Activated CD4-positive, alpha-beta T cell treated with anti-CD3 and anti-CD28 coated beads, Interleukin-2, amount 10 ng/mL, durations not matched to agents 7 days and 5 days (primary cell): ENCODE measurements at regions not wholly inside any gene's neighbourhood (a gene's known extent, or its start where the extent isn't known, plus 50 kb on each side); places are given as distances from the start of the nearest gene placed in this dataset.

Source experiments
- CTCF ChIA-PET: fragments of 350-600 bp; sonication (Branson Sonifier 250); formaldehyde crosslinking; loops from one replicate; lab custom pipeline; 2021; ENCODE audit warnings: antibody characterized with exemption; lab: Charles Lee
- POLR2A ChIA-PET: fragments of 350-600 bp; sonication (Branson Sonifier 250); formaldehyde crosslinking; loops from one replicate; lab custom pipeline; 2021; ENCODE audit warnings: antibody characterized with exemption; lab: Charles Lee
- DNase-seq: peaks from one replicate; pipeline ENCODE4 v3.0.0-alpha.2; 2020
- H3K27ac Mint-ChIP-seq: one replicate; pipeline ENCODE4 v1.8.0; 2021; ENCODE audit warnings: mild to moderate bottlenecking, moderate library complexity, mixed read lengths
- H3K27me3 Mint-ChIP-seq: one replicate; pipeline ENCODE4 v1.8.0; 2021; ENCODE audit warnings: mixed read lengths
- H3K36me3 Mint-ChIP-seq: one replicate; pipeline ENCODE4 v1.8.0; 2021; ENCODE audit warnings: low read depth, mixed read lengths
- H3K4me1 Mint-ChIP-seq: one replicate; pipeline ENCODE4 v1.8.0; 2021; ENCODE audit warnings: mixed read lengths
- H3K4me3 Mint-ChIP-seq: one replicate; pipeline ENCODE4 v1.8.0; 2021; ENCODE audit warnings: mild to moderate bottlenecking, moderate library complexity, mixed read lengths
- H3K9me3 Mint-ChIP-seq: one replicate; pipeline ENCODE4 v1.8.0; 2021; ENCODE audit warnings: mixed read lengths

DNA sequence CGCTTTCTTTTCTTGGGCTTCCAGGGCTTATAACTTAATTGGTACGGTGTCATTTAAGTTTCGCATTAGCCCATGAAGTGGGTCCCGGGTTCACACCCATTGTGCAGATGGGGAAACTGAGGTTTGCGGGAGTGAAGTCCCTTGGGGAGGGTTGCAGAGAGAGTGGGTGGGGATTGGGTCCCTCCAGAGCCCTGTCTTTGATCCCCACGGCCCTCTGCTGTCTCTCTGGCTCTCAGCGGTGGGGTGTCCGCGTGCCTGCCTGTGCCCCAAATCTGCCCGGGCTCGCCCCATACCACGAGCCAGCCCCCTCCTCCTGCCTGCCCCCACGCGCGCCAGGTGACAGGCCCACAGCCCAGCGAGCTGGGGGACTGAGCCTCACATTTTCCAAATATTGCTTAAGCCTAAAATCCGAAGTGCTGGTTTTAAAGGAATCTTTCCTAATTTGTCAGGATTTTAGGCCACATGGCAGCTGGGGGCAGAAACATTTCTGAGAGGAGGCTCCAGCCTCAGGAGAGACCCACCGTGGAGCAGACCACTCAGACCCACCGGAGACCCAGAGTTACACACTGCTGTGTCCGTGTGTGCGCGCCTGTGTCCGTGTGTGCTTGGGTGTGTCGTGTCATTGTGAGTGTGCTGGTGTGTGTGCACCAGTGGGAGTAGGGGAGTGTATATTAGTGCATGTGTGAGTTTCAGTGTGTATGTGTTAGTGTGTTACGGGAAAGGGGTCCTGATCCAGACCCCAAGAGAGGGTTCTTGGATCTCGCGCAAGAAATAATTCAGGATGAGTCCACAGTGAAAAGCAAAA, 159.5 kb upstream of the IER5L start:
- H3K4me3 Mint-ChIP-seq: no peak overlapping the region
- ChIA-PET CTCF (no interaction called here), POLR2A (no interaction called here)

DNA sequence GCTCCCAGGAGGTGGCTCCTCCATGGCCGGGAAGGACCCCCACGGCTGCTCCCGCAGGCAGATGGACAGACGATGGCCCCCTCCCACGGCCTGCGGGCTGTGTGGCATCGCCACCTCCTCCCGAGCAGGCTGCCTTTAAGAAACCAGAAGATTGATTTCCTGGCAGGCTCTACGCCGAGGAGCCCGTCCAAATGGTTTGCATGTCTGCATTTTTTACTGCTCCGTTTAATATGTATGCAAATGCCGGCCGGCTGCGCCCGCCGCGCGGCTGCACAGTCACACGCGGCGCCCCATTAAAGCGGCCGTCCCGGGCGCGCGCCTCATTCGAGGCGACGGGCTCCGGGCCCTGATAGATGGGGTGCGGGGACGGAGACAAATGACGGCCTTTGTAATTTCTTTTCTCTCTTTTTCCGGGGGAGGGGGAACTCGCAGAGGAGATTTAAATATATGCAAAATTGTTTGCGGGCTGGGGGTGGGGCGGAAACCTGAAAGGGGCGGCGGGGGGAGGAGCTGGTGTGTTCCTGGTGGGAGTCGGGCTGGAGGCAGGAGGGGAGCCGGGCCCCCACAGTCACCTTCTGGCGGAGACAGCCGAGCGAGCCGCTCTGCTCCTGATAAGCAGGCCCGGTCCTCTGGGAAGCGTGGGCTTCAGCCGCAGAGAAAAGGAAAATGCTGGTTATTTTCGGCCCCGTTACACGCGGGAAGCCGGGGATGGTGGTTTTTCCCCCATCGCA, 158.7 kb upstream of the IER5L start:
- Mint-ChIP-seq H3K4me3 (peak overlapping the region; percentile 61), H3K9me3 (no peaks in the 10 kb centered on the region)

More for the DNA sequence above, 159.5 kb upstream of the IER5L start:
- H3K27me3 Mint-ChIP-seq: peaks cover 12% of the 10 kb centered on the region
- no peaks in the 10 kb centered on the region for H3K36me3 Mint-ChIP-seq
- no peak for DNase-seq
- H3K9me3 Mint-ChIP-seq: no peaks in the 10 kb centered on the region
- peaks cover 25% of the 10 kb centered on the region for H3K4me1 Mint-ChIP-seq
- H3K27ac Mint-ChIP-seq: no peak overlapping the region

DNA sequence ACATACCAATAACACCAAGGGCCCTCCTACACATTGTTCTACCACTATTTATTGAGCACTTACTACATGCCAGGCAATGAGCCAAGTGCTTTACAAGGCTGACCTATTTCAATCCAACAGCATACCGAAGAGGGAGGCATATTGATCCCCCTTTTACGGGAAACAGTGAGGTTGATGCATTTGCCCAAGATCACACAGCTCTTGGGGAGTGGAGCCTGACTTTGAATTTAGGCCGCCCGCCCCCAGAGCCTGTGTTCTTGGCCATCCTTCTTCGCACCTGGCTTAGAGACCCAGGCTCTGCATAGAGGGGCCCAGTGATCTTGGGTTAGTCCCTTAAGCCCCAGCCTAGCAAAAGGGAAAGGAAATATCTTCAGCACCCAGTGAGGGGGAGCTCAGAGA, 158.1 kb upstream of the IER5L start:
- CTCF ChIA-PET: interaction anchor here (1.2 to 2.9 kb wide), 2 partner anchors 10 to 197 kb away, joined by 3 to 9 read pairs; no protein-coding TSS in a partner anchor
- Mint-ChIP-seq H3K27ac (peak overlapping the region; percentile 32), H3K4me3 (no peak overlapping the region), H3K27me3 (peaks cover 12% of the 10 kb centered on the region), H3K36me3 (peaks cover 2% of the 10 kb centered on the region), H3K4me1 (peaks cover 25% of the 10 kb centered on the region), H3K9me3 (peaks cover 3% of the 10 kb centered on the region)
- POLR2A ChIA-PET: interaction anchor here (0.5 kb wide), 1 partner anchor 242 kb away, joined by 3 read pairs; no protein-coding TSS in a partner anchor
- no peak for DNase-seq

More for the DNA sequence above, 158.7 kb upstream of the IER5L start:
- POLR2A ChIA-PET: no interaction called here
- Mint-ChIP-seq H3K27ac (no peak overlapping the region), H3K36me3 (no peaks in the 10 kb centered on the region), H3K27me3 (peaks cover 12% of the 10 kb centered on the region), H3K4me1 (peaks cover 25% of the 10 kb centered on the region)
- CTCF ChIA-PET: interaction anchor here (2.9 kb wide), 1 partner anchor 9 kb away, joined by 9 read pairs; no protein-coding TSS in a partner anchor
- peak; percentile 25 for DNase-seq

DNA sequence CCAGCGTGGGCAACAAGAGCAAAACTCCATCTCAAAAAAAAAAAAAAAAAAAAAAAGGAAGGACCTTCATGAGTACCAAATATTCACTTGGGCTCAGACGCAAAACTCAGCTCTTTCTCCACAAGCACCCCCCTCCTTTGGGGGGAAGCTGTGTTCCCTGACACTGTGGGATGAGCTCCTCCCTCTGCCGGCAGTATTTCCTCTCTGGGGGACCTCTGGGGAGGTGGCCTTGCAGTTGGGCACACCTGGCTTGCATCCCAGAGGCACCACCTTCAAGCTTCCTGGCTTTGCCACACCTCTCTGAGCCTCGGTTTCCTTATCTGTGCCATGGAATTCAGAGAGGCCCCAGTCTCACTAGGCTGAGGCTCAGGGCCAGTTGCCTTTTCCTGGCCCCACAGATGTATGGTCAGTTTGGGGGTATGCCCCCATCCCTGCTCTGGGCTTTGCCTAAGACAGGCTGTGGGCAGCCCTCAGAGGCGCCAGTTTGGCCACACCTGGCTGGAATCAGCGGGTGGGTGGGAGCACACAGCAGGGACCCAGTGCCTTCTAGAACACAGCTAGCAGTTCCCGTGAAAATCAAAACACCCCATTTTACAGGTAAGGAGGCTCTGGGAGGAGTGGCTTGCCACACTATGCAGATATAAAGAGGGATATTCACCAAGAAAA, 157.5 kb upstream of the IER5L start:
- ChIA-PET CTCF (interaction anchor here (0.9 to 2.9 kb wide), 4 partner anchors 10 to 204 kb away, joined by 3 to 9 read pairs (median 4); no protein-coding TSS in a partner anchor), POLR2A (interaction anchor here (0.5 kb wide), 1 partner anchor 243 kb away, joined by 3 read pairs; no protein-coding TSS in a partner anchor)
- H3K36me3 Mint-ChIP-seq: peaks cover 7% of the 10 kb centered on the region
- no peak overlapping the region for H3K4me3 Mint-ChIP-seq
- H3K27me3 Mint-ChIP-seq: peaks cover 12% of the 10 kb centered on the region
- peaks cover 8% of the 10 kb centered on the region for H3K9me3 Mint-ChIP-seq
- DNase-seq: no peak
- H3K27ac Mint-ChIP-seq: no peak overlapping the region
- peaks cover 25% of the 10 kb centered on the region for H3K4me1 Mint-ChIP-seq

DNA sequence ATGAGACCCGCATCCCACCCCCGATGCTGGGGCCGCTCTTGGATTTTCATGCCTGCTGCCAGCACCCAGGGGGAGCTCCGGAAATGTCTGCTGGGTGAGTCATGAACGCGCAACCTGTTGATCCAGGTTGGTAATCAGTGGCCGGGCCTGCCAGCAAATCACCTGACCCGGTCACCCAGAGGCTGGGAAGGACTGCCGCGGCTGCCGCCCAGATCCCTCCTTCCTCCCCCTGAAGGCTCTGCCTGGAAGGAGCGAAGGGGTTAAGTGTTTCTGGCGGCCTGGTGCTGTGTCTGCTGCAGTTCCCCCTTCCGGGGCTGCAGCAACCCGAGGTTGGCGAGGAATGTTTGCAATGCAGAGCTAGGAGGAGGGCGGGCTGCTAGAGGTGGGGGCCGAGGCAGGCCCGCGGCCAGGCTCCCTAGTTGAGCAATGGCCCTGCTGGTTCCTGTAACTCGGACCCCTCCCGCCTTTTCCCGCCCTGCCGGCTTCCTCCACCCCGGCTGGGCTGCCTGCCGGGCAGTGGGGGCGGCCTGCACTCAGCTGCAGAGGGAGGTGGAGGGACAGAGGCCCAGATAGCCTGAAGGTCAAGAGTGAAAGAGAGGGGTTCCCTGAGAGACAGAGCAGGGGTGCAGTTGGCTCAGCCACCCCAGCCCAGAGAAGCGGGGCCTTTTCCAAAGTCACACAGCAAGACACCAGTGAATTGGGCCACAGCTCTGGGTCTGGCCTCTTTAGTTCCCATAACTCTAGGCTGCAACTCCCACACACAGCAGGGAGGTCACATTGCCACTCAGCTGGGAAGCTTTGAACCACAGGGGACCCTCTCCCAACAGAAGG, 156.3 kb upstream of the IER5L start:
- Mint-ChIP-seq H3K9me3 (peaks cover 14% of the 10 kb centered on the region), H3K27me3 (peaks cover 12% of the 10 kb centered on the region), H3K4me1 (peaks cover 25% of the 10 kb centered on the region), H3K27ac (peak overlapping the region; percentile 86), H3K36me3 (peaks cover 8% of the 10 kb centered on the region), H3K4me3 (no peak overlapping the region)
- ChIA-PET CTCF (interaction anchor here (0.5 to 2.9 kb wide), 4 partner anchors 12 to 203 kb away, joined by 3 to 9 read pairs (median 3); no protein-coding TSS in a partner anchor), POLR2A (no interaction called here)
- DNase-seq: peak; percentile 21

DNA sequence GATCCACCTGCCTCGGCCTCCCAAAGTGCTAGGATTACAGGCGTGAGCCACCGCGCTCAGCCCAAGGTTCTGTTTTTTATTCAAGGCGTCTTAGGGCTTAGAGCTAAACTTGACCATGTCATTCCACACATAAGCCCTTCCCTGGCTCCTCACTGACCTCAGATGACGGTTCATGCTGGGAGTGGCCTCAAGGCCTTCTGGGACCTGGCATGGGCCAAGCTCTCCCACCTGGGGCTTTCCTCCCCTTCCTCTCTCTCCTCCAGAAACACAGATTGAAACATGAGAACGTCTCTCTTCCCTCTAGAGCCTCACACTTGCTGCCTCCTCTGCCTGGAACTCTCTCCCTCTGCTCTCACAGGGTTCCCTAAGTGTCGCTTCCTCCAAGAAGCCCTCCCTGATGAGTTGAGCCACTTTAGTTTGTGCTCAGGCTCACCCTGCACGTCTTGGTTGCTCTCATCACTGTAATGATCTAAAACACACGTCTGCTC, 155.6 kb upstream of the IER5L start:
- Mint-ChIP-seq H3K27me3 (peaks cover 12% of the 10 kb centered on the region), H3K9me3 (peaks cover 14% of the 10 kb centered on the region), H3K36me3 (peaks cover 8% of the 10 kb centered on the region), H3K27ac (peak overlapping the region; percentile 86), H3K4me3 (no peak overlapping the region), H3K4me1 (peaks cover 29% of the 10 kb centered on the region)
- no peak for DNase-seq
- CTCF ChIA-PET: interaction anchor here (0.5 to 1.7 kb wide), 4 partner anchors 20 to 195 kb away, joined by 3 to 4 read pairs (median 3); no protein-coding TSS in a partner anchor
- POLR2A ChIA-PET: no interaction called here

DNA sequence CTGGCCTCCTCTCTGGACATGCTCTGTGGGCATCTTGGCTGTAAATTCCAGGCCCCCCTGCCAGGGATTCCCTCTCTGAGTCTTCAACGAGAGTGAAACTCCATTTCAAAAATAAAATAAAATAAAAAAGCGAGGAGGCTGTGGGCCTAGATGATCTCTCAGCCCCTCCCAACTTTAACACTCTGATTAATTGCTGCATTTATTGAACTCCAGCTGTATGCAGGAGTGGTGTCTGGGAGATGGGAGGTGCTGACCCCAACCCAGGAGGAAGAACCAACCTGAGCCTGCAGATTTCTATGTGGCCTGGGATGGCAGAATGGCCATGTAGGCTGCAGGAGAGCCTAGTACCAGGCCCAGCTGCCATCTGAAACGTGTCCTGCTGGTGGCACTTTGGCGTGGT, 154.5 kb upstream of the IER5L start:
- Mint-ChIP-seq H3K27me3 (peaks cover 7% of the 10 kb centered on the region), H3K27ac (no peak overlapping the region), H3K4me3 (no peak overlapping the region), H3K36me3 (peaks cover 8% of the 10 kb centered on the region), H3K9me3 (peaks cover 14% of the 10 kb centered on the region), H3K4me1 (peaks cover 36% of the 10 kb centered on the region)
- ChIA-PET CTCF (interaction anchor here (0.7 to 1.7 kb wide), 2 partner anchors 158 to 763 kb away, joined by 3 to 4 read pairs; no protein-coding TSS in a partner anchor), POLR2A (no interaction called here)
- DNase-seq: no peak

DNA sequence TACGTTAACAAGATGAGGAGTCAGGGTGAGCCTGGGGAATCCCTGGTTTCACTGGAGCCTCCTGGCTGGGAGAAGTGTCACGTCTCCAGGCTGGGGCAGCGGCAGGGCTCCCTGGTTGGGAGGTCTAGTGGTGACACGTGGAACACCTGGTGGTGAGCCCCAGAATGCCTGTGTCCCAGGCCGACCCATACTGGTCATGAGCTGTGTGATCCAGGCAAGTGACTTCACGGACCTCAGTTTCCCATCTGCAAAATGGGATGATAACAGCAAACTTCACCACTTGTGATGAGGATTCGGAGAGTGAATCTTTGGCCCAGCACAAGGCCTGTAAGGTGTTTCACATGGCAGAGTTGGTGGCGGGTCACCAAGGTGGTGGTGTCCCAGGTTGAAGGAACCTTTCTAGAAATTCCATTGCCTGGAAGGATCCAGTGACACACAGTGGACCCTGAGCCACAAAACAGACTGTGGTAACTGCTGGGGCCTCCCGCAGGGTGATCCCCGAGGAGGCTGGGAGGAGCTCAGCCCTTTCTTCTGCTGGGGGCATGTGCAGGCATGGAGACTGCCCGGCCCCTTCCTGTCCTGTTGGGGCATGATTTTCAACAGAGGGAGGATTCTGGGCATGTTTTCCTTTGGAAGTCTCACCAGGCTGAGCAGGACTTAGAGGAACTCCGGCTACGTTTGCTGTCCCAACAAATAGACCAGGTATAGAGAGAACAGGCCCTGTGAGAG, 153.9 kb upstream of the IER5L start:
- peaks cover 7% of the 10 kb centered on the region for H3K27me3 Mint-ChIP-seq
- H3K4me3 Mint-ChIP-seq: no peak overlapping the region
- DNase-seq: no peak
- H3K27ac Mint-ChIP-seq: no peak overlapping the region
- CTCF ChIA-PET: interaction anchor here (0.6 to 2.8 kb wide), 5 partner anchors 10 to 1442 kb away, joined by 3 to 8 read pairs (median 4); no protein-coding TSS in a partner anchor
- POLR2A ChIA-PET: no interaction called here
- H3K36me3 Mint-ChIP-seq: peaks cover 8% of the 10 kb centered on the region
- peaks cover 14% of the 10 kb centered on the region for H3K9me3 Mint-ChIP-seq
- H3K4me1 Mint-ChIP-seq: peaks cover 35% of the 10 kb centered on the region

DNA sequence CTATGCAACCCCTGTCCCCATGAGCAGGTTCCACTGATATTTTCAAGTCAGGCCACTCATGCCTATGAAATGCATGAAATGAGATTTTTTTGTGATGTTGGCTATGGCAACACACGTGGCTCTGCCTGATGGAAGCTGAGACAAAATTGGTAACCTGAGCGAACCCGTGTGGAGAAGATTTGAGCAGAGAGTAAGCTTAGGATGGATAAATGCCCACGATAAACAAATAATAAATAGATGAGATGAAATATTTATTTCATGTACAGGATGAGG, 153.4 kb upstream of the IER5L start:
- Mint-ChIP-seq H3K4me3 (no peak overlapping the region), H3K27ac (no peak overlapping the region), H3K4me1 (peaks cover 32% of the 10 kb centered on the region), H3K36me3 (peaks cover 8% of the 10 kb centered on the region), H3K9me3 (peaks cover 14% of the 10 kb centered on the region), H3K27me3 (peaks cover 3% of the 10 kb centered on the region)
- no peak for DNase-seq
- ChIA-PET CTCF (interaction anchor here (0.6 to 2.8 kb wide), 4 partner anchors 9 to 1443 kb away, joined by 3 to 8 read pairs (median 4); no protein-coding TSS in a partner anchor), POLR2A (no interaction called here)

DNA sequence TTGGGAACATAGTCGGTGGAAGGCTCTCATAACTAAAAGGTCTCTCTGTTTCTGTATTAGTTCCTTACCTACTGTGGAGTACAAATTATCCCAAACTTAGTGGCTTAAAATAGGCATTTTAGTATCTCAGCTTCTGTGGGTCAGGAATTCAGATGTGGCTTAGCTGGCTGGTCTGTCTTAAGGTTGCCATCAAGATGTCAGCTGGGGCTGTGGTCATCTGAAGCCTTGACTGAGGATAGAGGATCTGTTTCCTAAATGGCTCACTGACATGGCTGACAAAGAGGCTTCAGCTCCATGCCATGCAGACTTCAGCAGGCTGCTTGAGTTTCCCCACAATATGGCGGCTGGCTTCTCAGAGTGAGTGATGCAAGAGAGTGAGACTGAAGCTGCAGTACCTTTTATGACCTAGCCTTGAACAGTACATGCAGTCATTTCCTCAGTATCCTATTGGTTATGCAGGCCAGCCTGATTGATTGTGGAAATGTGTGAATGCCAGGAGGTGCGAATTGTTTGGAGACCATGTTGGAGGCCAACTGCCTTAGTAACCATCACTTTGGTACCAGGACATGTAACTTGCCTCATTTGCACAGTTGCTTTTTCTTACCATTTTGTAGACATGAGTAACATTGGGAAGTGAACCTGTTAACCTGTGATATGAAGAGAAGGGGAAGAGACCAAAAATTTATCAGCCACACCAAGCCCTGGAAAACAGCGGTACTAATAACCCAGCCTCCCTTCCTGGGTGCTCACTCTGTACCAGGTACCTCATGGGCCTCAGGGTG, 152.8 kb upstream of the IER5L start:
- POLR2A ChIA-PET: no interaction called here
- no peak overlapping the region for H3K4me3 Mint-ChIP-seq
- no peak overlapping the region for H3K27ac Mint-ChIP-seq
- CTCF ChIA-PET: interaction anchor here (1.0 to 2.8 kb wide), 3 partner anchors 9 to 23 kb away, joined by 3 to 8 read pairs (median 3); no protein-coding TSS in a partner anchor
- H3K27me3 Mint-ChIP-seq: peaks cover 2% of the 10 kb centered on the region
- H3K36me3 Mint-ChIP-seq: peaks cover 8% of the 10 kb centered on the region
- no peak for DNase-seq
- peaks cover 30% of the 10 kb centered on the region for H3K4me1 Mint-ChIP-seq
- peaks cover 14% of the 10 kb centered on the region for H3K9me3 Mint-ChIP-seq
